ENCODE measurements at regions not wholly inside any gene's neighbourhood (a gene's known extent, or its start where the extent isn't known, plus 50 kb on each side); places are given as distances from the start of the nearest gene placed in this dataset.

- in situ Hi-C loops (cut with MboI) (no loop called here), intact Hi-C loops (cut with micrococcal nuclease; ENCODE audit: unreplicated experiment) (no loop called here)
- 0% methylated on average over 2 of the region's 2 CpGs for WGBS (ENCODE audit: insufficient coverage, insufficient replicate concordance, low lambda C conversion rate, missing lambda C conversion rate)
- H3K4me3 ChIP-seq: no peak overlapping the region
- no peaks in the 10 kb centered on the region for H3K79me2 ChIP-seq (ENCODE audit: control insufficient read depth, insufficient read depth, low read length)
- ATAC-seq (no peak), FAIRE-seq (no peak), DNase-seq (ENCODE audit: low read depth, low spot score) (no peak)
- no peaks in the 10 kb centered on the region for H3K27me3 ChIP-seq (replicated peaks in 1 of 2; ENCODE audit: control insufficient read depth in 2 of 2, insufficient read depth in 2 of 2, low read length in 1 of 2)
- POLR2A ChIA-PET: no interaction called here
- TF ChIP-seq SMC3 (IDR thresholded peaks at IDR 0.05; ENCODE audit: borderline replicate concordance, low read length) (no peak), MEF2B (IDR thresholded peaks at IDR 0.05; ENCODE audit: partially characterized antibody, poor library complexity, severe bottlenecking) (no peak), ZBED1 (IDR thresholded peaks at IDR 0.05; ENCODE audit: borderline replicate concordance) (no peak), NFIC (IDR thresholded peaks at IDR 0.05; ENCODE audit: low read depth, low read length) (no peak), STAT3 (IDR thresholded peaks at IDR 0.05; ENCODE audit: low read depth, low read length) (no peak), RAD21 (IDR thresholded peaks at IDR 0.05; ENCODE audit: insufficient read depth, low read depth, low read length) (no peak), SMARCA5 (IDR thresholded peaks at IDR 0.05) (no peak), TAF1 (IDR thresholded peaks at IDR 0.05; ENCODE audit: borderline replicate concordance, low read depth, low read length) (no peak), BACH1 (IDR thresholded peaks at IDR 0.05; ENCODE audit: borderline replicate concordance) (no peak), CHD4 (IDR thresholded peaks at IDR 0.05) (no peak), NFYB (IDR thresholded peaks at IDR 0.05; ENCODE audit: insufficient read depth, low read depth, low read length) (no peak), CEBPB (IDR thresholded peaks at IDR 0.05; ENCODE audit: borderline replicate concordance in 1 of 2, low read depth in 2 of 2, low read length in 2 of 2) (no peak), KLF5 (IDR thresholded peaks at IDR 0.05; ENCODE audit: partially characterized antibody) (no peak), E4F1 (IDR thresholded peaks at IDR 0.05; ENCODE audit: borderline replicate concordance, partially characterized antibody) (no peak), HSF1 (IDR thresholded peaks at IDR 0.05; ENCODE audit: low read depth, low read length) (no peak), SMAD5 (IDR thresholded peaks at IDR 0.05; ENCODE audit: low read depth) (no peak), FOXK2 (IDR thresholded peaks at IDR 0.05) (no peak)
- TF ChIP-seq, protein P1, sequence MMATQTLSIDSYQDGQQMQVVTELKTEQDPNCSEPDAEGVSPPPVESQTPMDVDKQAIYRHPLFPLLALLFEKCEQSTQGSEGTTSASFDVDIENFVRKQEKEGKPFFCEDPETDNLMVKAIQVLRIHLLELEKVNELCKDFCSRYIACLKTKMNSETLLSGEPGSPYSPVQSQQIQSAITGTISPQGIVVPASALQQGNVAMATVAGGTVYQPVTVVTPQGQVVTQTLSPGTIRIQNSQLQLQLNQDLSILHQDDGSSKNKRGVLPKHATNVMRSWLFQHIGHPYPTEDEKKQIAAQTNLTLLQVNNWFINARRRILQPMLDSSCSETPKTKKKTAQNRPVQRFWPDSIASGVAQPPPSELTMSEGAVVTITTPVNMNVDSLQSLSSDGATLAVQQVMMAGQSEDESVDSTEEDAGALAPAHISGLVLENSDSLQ (IDR thresholded peaks at IDR 0.05): no peak
- TF ChIP-seq, protein P2, sequence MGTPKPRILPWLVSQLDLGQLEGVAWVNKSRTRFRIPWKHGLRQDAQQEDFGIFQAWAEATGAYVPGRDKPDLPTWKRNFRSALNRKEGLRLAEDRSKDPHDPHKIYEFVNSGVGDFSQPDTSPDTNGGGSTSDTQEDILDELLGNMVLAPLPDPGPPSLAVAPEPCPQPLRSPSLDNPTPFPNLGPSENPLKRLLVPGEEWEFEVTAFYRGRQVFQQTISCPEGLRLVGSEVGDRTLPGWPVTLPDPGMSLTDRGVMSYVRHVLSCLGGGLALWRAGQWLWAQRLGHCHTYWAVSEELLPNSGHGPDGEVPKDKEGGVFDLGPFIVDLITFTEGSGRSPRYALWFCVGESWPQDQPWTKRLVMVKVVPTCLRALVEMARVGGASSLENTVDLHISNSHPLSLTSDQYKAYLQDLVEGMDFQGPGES (IDR thresholded peaks at IDR 0.05): no peak
- no peaks in the 10 kb centered on the region for H3K36me3 ChIP-seq (ENCODE audit: control insufficient read depth in 2 of 2, insufficient read depth in 2 of 2, low read length in 1 of 2)
- H3K9me3 ChIP-seq (replicated peaks; ENCODE audit: control insufficient read depth, insufficient read depth, low read length): no peaks in the 10 kb centered on the region
- CTCF ChIA-PET: no interaction called here
- H3K27ac ChIP-seq (ENCODE audit: control insufficient read depth, insufficient read depth): no peak overlapping the region
- no peak overlapping the region for H3K9ac ChIP-seq (ENCODE audit: control insufficient read depth, insufficient read depth, low read length)
- no TSS peak for BruUV-seq (replicated peaks)
- SMC1A ChIA-PET (ENCODE audit: uncharacterized antibody, unreplicated experiment): no interaction called here
- no peak overlapping the region for H3K4me2 ChIP-seq (ENCODE audit: control insufficient read depth, insufficient read depth)
- no peak overlapping the region for H2AFZ ChIP-seq (ENCODE audit: control insufficient read depth, low read depth, low read length)
- H4K20me1 ChIP-seq (ENCODE audit: control insufficient read depth, insufficient read depth): no peaks in the 10 kb centered on the region
- no peaks in the 10 kb centered on the region for H3K4me1 ChIP-seq (ENCODE audit: control insufficient read depth, insufficient read depth, low read length)
- RAD21 ChIA-PET (ENCODE audit: unreplicated experiment): no interaction called here
Observed at GRCh38 chr1:163614361-163614760, 292.6 kb downstream of the NUF2 start.
